SU-DHL-6 (cell line): ENCODE measurements at regions not wholly inside any gene's neighbourhood (a gene's known extent, or its start where the extent isn't known, plus 50 kb on each side); places are given as distances from the start of the nearest gene placed in this dataset.

Source experiments
- CTCF ChIP-seq: fragments of 200-600 bp; sonication (generic); IDR thresholded peaks from one replicate; pipeline ENCODE4 v1.5.1; 2017; ENCODE audit warnings: antibody characterized with exemption, mild to moderate bottlenecking, low read length, moderate library complexity; ENCODE audit not compliant: insufficient read depth, poor library complexity, severe bottlenecking
- EZH2phosphoT487 ChIP-seq: fragments of 200-600 bp; sonication (generic), shearing (Covaris generic); conservative IDR thresholded peaks from 2 replicates; pipeline ENCODE4 v1.6.1; 2018; ENCODE audit warnings: mild to moderate bottlenecking, antibody characterized with exemption, low read length, moderate library complexity, mixed read lengths

GRCh38 chr4:181301735-181302710, 941.2 kb upstream of the TENM3 start:
- TF ChIP-seq EZH2phosphoT487 = no peak
- peak; percentile 47 for TF ChIP-seq CTCF
